HG03103 (cell line): ENCODE measurements at regions not wholly inside any gene's neighbourhood (a gene's known extent, or its start where the extent isn't known, plus 50 kb on each side); places are given as distances from the start of the nearest gene placed in this dataset.

Experiments
- ATAC-seq: cut with Tn5 transposase; IDR thresholded peaks from one replicate; pipeline ENCODE4 v1.9.1; 2021; ENCODE audit warnings: low read depth; ENCODE audit not compliant: unreplicated experiment

GRCh38 chr3:72195895-72196294 is 410.9 kb upstream of the PROK2 start:
- no peak for ATAC-seq

GRCh38 chr3:72194458-72194857 is 409.5 kb upstream of the PROK2 start:
- ATAC-seq, result no peak

- ATAC-seq, result no peak
These were observed 409.0 kb upstream of the PROK2 start for GRCh38 chr3:72193771-72194430.

- ATAC-seq, result no peak
These were observed 407.6 kb upstream of the PROK2 start for GRCh38 chr3:72192572-72192971.

- ATAC-seq, result no peak
These were observed 406.4 kb upstream of the PROK2 start for GRCh38 chr3:72191209-72191960.

- ATAC-seq, result no peak
These were observed 405.1 kb upstream of the PROK2 start for GRCh38 chr3:72190050-72190449.

GRCh38 chr3:72189339-72189738 is 404.4 kb upstream of the PROK2 start:
- ATAC-seq, result no peak

GRCh38 chr3:72188536-72188935 is 403.6 kb upstream of the PROK2 start:
- ATAC-seq, result no peak

- ATAC-seq, result no peak
These were observed 402.2 kb upstream of the PROK2 start for GRCh38 chr3:72187131-72187530.

- no peak for ATAC-seq
These were observed 401.5 kb upstream of the PROK2 start for GRCh38 chr3:72186400-72186855.

GRCh38 chr3:72185549-72186399 is 400.8 kb upstream of the PROK2 start:
- ATAC-seq, result no peak

- no peak for ATAC-seq
These were observed 398.5 kb upstream of the PROK2 start for GRCh38 chr3:72183489-72183888.

GRCh38 chr3:72182206-72182605 is 397.3 kb upstream of the PROK2 start:
- ATAC-seq, result no peak

- ATAC-seq, result no peak
These were observed 396.3 kb upstream of the PROK2 start for GRCh38 chr3:72181251-72181650.

GRCh38 chr3:72180405-72180804 is 395.5 kb upstream of the PROK2 start:
- ATAC-seq, result no peak

GRCh38 chr3:72179107-72179464 is 394.1 kb upstream of the PROK2 start:
- ATAC-seq, result no peak

- ATAC-seq, result no peak
These were observed 393.6 kb upstream of the PROK2 start for GRCh38 chr3:72178463-72179106.

- ATAC-seq, result no peak
These were observed 392.4 kb upstream of the PROK2 start for GRCh38 chr3:72177075-72178050.

GRCh38 chr3:72176537-72177041 is 391.6 kb upstream of the PROK2 start:
- peak; percentile 88 for ATAC-seq
